ENCODE measurements at regions not wholly inside any gene's neighbourhood (a gene's known extent, or its start where the extent isn't known, plus 50 kb on each side); places are given as distances from the start of the nearest gene placed in this dataset.
"Not testable (repeated sequence)": the region's sequence is repeated elsewhere in the genome, so short reads cannot be mapped to it uniquely, and the experiment has no call there.

GRCh38 chr6:170213637-170214018, 77.2 kb downstream of the DLL1 start:
- not testable (repeated sequence) for DNase-seq (ENCODE audit: low read depth, low spot score)

GRCh38 chr6:170212956-170213636, 77.8 kb downstream of the DLL1 start:
- no peak for DNase-seq (ENCODE audit: low read depth, low spot score)

- no peak for DNase-seq (ENCODE audit: low read depth, low spot score)
Measured at GRCh38 chr6:170212051-170212756, 78.7 kb downstream of the DLL1 start.

- DNase-seq (ENCODE audit: low read depth, low spot score), result no peak
Measured at GRCh38 chr6:170211404-170212025, 79.4 kb downstream of the DLL1 start.

- no peak for DNase-seq (ENCODE audit: low read depth, low spot score)
Measured at GRCh38 chr6:170210651-170211403, 80.1 kb downstream of the DLL1 start.

GRCh38 chr6:170210026-170210390, 80.9 kb downstream of the DLL1 start:
- DNase-seq (ENCODE audit: low read depth, low spot score), result no peak

GRCh38 chr6:170209354-170210025, 81.4 kb downstream of the DLL1 start:
- DNase-seq (ENCODE audit: low read depth, low spot score), result no peak

- no peak for DNase-seq (ENCODE audit: low read depth, low spot score)
Measured at GRCh38 chr6:170208651-170209353, 82.1 kb downstream of the DLL1 start.

- DNase-seq (ENCODE audit: low read depth, low spot score), result no peak
Measured at GRCh38 chr6:170208182-170208601, 82.7 kb downstream of the DLL1 start.

- no peak for DNase-seq (ENCODE audit: low read depth, low spot score)
Measured at GRCh38 chr6:170207586-170208181, 83.2 kb downstream of the DLL1 start.

GRCh38 chr6:170206851-170207431, 83.9 kb downstream of the DLL1 start:
- no peak for DNase-seq (ENCODE audit: low read depth, low spot score)

GRCh38 chr6:170206317-170206621, 84.6 kb downstream of the DLL1 start:
- DNase-seq (ENCODE audit: low read depth, low spot score), result no peak

GRCh38 chr6:170205534-170206316, 85.2 kb downstream of the DLL1 start:
- no peak for DNase-seq (ENCODE audit: low read depth, low spot score)

GRCh38 chr6:170205126-170205525, 85.8 kb downstream of the DLL1 start:
- DNase-seq (ENCODE audit: low read depth, low spot score), result no peak

GRCh38 chr6:170203212-170203611, 87.7 kb downstream of the DLL1 start:
- no peak for DNase-seq (ENCODE audit: low read depth, low spot score)

- no peak for DNase-seq (ENCODE audit: low read depth, low spot score)
Measured at GRCh38 chr6:170202416-170203135, 88.3 kb downstream of the DLL1 start.

- DNase-seq (ENCODE audit: low read depth, low spot score), result no peak
Measured at GRCh38 chr6:170201361-170201760, 89.5 kb downstream of the DLL1 start.

GRCh38 chr6:170200458-170200891, 90.4 kb downstream of the DLL1 start:
- DNase-seq (ENCODE audit: low read depth, low spot score), result no peak

- DNase-seq (ENCODE audit: low read depth, low spot score), result no peak
Measured at GRCh38 chr6:170199716-170200115, 91.2 kb downstream of the DLL1 start.
